IPS DF 19.7 (cell line): ENCODE measurements at regions not wholly inside any gene's neighbourhood (a gene's known extent, or its start where the extent isn't known, plus 50 kb on each side); places are given as distances from the start of the nearest gene placed in this dataset.
"Not testable (repeated sequence)": the region's sequence is repeated elsewhere in the genome, so short reads cannot be mapped to it uniquely, and the experiment has no call there.

Experiments
- DNase-seq: peaks from one replicate; pipeline ENCODE4 v3.0.0-alpha.2; 2013; ENCODE audit warnings: low read depth, low spot score

DNA sequence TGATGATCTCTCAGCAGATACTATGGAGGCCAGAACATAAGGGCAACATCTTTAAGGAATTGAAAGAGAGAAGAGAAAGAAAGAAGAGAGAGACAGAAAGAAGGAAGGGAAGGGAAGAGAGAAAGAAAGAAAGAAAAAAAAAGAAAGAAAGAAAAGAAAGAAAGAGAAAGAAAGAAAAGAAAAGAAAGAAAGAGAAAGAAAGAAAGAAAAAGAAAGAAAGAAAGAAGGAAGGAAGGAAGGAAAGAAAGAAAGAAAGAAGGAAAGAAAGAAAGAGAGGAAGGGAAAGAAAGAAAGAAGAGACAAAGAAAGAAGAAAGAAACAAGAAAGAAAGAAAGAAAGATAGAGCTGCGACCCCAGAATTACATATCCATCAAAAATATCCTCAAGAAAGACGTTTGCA lies 124.9 kb downstream of the CPZ start:
- DNase-seq = not testable (repeated sequence)

GRCh38 chr4:8710946-8711345 lies 118.4 kb downstream of the CPZ start:
- DNase-seq = no peak

DNA sequence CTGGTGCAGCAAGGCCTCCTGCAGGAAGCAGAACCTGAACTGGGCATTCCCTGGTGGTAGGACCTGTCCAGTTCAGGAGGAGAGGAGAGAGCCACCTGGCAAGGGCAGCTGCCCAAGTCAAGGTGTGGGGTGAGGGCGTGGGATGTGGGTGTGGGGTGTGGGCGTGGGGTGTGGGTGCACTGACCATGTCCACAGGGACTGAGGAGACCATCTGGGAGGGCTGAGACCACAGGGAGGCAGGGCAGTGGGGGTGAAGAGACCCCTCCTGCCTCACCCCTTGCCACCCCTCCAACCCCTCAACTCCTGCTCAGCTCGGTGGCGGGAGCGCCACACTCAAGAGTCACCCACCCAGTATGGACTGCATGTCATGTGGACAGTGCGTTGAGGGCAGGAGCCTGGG lies 117.9 kb downstream of the CPZ start:
- no peak for DNase-seq

DNA sequence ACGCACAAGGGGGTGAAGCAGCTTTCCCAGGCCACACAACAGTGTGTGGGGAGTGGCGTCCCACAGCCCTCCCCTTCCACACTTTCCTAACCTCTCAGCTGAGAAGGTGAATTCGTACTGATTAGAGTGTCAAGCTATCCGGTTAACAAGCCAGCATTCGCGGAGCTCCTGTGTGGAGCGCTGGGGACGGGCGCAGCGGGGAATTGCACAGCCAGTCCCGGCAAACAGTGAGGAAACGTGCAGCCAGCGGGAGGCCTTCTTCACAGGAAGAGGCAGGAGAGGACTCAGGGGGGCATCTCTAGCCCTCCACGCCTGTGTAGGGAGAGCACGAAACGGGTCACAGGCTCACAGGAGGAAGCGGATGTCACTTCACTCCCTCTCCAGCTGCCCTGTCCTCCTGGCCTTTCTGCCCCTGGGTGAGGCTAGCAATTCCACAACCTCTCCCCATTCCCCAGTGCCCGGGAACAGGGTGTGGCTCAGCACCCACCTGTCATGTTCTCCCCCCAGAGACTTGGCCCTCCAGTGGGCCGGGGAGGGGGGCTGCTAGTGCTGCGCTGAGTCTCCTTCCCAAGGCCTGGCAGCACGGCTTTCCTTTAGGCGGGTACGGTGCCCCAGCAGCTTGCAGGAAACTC lies 117.3 kb downstream of the CPZ start:
- DNase-seq = no peak

DNA sequence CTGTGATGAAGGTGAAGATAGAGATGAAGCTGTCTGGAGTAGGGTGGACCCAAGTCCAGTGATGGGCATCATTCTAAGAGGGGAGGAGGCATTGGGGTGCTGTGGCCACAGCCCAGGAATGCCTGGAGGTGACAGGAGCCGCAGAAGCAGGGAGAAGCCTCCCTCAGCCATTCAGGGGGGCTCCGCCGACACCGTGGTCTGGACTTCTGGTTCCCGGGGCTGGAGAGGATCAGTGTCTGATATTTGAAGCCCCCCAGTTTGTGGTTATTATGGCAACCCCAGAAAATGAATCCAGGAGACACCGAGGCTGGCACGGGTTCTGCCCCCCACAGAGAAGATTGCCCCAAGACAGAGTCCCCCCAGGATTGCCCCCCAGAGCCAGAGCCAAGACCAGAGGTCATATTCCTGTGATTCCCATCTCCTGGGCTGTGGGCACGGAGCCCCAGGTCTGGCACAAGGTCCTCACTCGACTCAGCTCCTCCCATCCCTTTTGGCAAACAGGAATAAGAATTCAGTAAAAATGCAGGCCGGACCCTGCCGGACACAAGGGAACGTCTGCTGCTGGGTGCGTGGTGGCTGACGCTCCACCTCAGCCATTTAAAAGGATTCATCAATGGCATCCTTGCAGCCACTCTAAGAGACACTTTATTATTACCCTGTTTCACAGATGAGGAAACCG lies 116.6 kb downstream of the CPZ start:
- no peak for DNase-seq

DNA sequence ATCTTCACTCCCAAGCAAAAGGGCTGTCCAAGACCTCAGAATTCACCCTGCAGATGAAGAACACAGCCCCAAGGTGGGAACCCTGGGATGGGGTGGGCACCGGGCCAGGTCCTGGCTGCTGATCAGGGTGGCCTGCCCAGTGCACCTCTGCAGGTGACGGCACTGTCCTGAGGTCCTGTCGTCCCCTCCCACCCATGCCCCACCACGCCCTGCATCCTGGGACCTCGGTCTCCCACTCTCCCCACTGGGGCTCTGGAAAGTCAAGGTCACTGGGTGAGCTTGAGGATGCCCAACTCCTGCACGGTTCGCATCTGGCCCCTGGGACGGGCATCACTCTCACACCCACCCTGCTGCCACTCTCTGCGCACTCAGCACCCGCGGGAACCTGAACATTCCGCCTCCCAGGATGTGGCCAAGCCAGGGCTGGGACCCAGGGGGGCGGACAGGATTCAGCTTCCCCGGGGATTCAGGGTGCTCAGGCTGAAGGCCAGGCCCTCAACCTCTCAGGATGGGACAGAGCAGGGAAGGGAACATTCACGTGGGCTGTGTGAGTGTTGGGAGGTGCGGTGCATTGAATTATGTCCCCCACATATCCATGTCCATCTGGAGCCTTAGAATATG lies 115.9 kb downstream of the CPZ start:
- DNase-seq = no peak

DNA sequence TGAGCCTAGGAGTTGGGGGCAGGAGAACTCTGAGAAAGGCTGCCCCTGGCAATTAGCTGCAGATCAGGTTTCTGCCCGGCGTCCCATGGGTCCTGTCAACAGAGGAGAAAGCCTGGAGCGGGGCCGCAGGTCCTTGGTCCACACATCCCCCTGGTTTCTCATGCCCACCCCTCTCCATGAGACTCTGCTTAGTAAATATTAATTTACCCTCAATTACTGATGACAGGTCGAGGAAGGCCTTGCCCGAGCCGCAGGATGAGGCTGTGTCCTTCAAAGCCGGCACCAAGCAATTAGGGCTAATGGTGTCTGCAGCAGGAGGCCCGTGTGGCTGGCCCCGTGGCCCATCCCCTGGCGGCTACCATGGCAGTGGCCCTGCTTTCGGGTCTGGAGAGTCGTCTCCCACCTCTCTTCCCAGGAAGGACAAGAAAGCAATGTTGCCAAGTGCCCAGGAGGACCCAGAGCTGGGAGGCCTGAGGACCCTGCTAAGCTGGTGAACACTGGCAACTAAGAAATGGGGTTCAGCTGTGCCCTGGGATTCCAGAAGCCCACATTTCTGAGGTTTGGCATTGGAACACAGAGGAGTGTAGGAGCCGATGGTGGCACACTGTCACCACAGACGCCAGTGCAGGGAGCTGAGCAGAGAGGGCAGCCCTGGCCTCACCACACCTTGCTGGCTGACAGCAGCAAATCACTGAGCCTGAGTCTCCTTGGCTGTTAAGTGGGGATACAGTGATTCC lies 114.6 kb downstream of the CPZ start:
- DNase-seq = no peak

DNA sequence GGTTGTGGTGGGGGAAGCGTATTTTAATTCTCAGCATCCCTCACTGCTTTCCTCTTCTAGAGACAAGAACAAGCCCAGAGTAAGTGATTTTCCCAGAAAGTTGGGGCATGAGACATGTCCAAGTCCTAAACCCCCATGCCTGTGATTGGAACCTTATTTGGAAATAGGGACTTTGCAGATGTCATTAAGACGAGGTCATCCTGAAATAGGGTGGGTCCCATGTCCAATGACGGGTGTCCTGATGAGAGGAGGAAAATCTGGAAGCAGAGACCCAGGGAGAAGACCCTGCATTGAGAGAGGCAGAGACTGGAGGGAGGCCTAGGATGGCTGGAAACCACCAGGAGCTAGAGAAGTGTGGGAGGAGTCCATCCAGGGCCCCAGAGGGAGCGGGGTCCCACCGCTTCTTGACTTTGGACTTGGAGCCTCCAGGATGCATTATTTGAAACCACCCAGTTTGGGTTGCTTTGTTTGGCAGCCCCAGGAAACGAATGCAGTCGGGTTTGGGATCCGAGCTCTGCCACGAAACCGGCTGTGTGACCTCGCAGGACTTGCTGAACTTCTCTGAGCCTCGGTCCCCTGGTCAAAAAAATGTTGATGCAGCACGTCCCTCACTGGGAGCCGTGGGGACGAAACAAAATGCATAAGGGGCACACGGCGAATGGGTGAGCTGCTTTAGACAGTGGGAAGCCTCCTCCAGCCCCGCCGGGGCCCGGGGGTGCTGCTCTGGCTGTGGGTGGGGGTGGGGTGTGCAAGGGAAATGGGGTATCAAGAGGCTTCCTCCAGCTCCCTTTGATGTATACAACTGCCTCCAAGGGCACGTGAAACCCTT lies 113.9 kb downstream of the CPZ start:
- DNase-seq = no peak

DNA sequence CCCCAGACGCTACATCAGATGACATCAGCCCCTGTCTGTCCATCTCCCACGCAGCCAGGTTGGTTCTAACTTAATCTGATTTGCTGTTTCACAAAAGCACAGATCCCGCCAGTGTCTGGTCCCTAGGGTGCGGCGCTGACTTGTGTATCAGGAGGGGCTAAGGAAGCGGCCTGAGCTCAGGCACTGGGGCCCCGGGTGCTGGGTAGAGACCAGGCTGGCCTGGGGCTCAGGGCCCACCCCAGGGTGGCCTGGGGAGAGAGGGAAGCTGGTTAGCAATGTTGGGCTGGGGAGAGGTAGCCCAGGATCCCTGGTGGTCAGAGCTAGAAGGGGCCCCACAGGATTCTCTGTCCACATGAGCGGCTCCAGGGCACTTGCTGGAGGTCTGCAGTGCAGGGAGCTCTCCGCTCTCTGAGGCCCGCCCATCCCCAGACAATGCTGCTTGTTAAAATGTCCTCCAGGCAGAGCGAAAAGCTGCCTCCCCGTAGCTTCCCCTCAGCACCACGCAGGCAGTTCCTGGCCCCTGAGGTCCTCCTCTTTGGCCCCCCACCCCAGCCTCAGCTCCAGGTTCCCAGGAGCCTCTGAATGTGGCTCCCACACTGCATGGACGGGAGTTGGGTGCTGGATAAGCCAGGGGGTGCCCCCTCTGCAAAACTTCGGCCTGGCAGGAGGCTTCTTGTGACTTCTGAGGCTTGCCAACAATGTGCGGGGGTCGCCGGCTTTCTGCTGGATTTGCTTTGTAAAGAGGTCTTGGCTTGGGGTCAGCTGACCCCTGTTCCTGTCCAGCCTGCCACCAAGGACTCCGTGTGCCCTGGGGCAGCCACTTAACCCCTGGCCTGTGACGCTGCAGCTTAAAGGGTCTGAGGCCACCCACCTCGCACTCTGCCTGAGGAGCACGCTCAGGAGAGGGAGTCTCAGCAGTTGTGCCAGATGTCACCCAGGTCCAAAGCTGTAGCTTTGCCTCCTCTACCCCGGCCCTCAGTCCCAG lies 112.9 kb downstream of the CPZ start:
- DNase-seq = no peak

DNA sequence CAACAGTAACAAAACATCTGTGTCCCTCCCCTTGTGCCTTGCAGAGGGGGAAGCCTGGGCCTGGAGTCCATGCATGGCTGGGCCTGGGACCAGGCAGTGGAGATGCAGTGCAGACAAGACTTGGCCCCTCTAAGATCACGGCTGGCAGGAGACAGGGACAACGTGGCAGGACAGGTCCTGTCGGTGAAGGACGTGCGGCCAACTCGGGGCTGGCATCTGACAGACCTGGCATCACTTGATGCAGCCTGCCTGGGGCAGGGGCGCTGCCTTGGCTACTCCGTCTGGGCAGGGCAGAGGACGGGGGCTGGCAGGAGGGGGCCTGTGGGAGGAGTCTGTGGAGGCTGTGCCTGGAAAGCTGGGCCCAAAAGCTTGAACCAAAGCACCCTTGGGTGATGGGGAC lies 112.1 kb downstream of the CPZ start:
- DNase-seq = no peak

- DNase-seq = no peak
Observed at GRCh38 chr4:8703857-8704495, 111.4 kb downstream of the CPZ start.

DNA sequence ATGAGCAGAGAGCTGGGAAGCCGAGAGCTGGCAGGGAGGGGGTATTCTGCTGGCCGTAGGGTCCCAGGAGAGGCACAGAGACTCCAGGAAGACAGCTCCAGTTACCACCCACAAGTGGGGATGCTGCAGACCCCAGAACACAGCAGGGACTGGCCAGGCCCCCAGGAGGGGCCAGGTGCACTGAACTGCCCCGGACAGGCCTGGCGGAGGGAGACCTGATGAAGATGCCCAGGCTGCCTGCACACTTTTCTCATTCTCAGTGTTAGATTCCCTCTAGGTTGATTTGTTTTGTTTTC lies 110.8 kb downstream of the CPZ start:
- no peak for DNase-seq

- DNase-seq = no peak
Observed at GRCh38 chr4:8702516-8703400, 110.2 kb downstream of the CPZ start.

DNA sequence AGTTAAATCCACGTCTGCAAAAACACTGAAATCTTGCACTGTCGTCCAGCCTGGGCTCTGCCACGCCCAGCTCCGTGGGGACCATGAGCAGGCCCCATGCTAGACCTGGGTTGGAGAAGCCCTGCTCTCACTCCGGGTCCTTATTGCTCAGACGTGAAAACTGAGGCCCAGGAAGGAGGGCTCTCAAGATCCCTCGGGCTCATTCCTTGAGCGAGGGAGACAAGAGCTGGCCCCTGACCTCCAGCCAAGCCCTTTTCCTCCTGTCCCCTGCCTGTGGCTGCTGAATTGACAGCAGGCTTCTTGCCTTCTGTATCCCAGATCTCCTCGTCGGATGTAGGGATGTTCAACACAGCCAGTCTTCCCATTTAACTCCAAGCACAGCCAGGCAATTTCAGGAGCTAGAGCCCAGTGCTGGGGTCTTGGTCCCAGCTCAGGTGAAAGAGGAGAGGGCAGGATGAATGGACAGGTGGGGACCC lies 109.5 kb downstream of the CPZ start:
- DNase-seq = no peak

DNA sequence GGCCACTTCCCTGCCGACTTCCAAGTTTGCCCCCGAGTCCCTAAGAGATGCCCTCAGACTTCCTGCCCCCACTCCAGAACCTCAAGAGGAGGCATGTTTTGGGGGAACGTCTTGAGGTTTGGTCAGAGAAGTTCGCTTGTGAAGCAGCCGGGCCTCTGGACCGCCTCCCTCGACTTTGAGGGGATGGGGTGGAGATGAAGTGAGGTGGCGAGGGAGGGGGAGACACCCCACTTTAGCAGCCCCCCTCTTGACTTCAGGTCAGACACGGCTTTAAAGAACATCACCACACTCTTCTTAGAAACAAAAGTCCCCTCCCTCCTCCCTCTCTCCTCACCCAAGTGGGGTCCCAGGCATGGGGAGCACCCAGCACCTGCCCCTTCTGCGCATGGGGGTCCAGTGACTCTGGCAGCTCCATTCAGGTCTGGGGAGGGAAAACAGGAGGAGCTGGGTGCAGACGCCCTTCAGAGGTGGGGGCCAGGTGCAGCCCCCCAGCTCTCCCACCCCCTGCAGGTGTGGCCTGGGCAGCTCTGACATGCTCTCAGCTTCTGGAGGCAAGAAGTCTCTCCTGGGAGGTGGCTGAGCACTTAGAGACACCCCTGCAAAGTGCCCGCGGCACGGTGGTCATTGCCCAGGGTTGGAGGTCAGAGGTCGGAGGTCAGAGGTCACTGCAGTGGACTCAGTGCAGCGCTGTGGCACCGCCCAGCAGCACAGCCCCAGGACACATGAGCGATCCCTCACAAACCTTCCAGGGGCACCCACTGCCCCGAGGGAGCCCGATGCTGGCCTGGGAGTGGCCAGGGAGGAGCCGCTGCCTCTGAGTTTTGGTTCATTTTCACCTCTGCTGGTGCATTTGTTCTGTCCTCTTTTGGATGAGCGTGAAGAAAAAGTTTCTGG lies 108.8 kb downstream of the CPZ start:
- DNase-seq = no peak

DNA sequence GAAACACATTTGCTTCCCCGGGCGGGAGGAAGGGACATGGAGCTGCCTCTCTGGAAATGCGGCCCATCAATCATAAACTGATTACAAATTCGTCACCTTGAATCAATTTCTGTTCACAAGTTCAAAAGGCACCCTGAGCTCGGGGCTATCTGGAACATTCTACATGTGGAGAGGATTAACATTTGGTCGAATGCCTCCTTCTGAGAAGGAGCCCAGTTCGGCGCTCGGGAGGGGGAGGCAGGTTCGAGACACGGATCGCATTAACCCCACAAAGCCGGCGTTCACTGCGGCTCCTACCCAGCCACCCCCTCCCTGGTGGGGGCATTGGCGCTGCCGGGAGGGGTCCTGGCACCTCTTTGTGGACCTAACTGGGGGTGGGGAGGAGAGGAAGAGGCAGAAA lies 108.0 kb downstream of the CPZ start:
- DNase-seq = no peak

GRCh38 chr4:8699479-8700145 lies 107.0 kb downstream of the CPZ start:
- DNase-seq = no peak

GRCh38 chr4:8699063-8699385 lies 106.5 kb downstream of the CPZ start:
- DNase-seq = no peak
